ENCODE measurements at regions not wholly inside any gene's neighbourhood (a gene's known extent, or its start where the extent isn't known, plus 50 kb on each side); places are given as distances from the start of the nearest gene placed in this dataset.

DNA sequence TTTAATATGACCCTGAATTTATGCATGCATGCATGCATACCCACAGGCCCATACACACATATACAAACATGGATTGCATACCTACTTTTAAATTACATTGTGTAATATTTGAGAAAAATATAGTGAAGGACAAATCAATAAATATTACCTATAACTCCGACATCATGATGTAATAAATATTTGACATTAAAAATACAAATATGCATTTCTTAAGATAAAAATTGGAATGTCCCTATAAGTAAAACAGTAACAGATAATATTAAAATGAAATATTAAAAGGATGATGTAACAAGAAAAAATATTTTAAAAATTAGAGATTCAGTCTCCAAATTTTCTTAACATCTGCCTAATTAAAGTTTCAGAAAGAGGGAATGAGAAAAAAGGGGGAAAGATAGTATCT lies 433.0 kb downstream of the MDFIC start:
- H3K27me3 ChIP-seq, result no peaks in the 10 kb centered on the region
- no peaks in the 10 kb centered on the region for H3K9me3 ChIP-seq
- no peak for DNase-seq
- H3K27ac ChIP-seq, result no peak overlapping the region
- H3K4me3 ChIP-seq, result no peak overlapping the region
- intact Hi-C loops (cut with DNase I), result no loop called here
- no peak for TF ChIP-seq POLR2A (IDR thresholded peaks at IDR 0.05)
- TF ChIP-seq CTCF (IDR thresholded peaks at IDR 0.05), result no peak
- no peaks in the 10 kb centered on the region for H3K36me3 ChIP-seq
- H3K4me1 ChIP-seq, result no peaks in the 10 kb centered on the region
- 90 to 93% methylated on average over 1 of the region's 1 CpG for WGBS, 2 donors

DNA sequence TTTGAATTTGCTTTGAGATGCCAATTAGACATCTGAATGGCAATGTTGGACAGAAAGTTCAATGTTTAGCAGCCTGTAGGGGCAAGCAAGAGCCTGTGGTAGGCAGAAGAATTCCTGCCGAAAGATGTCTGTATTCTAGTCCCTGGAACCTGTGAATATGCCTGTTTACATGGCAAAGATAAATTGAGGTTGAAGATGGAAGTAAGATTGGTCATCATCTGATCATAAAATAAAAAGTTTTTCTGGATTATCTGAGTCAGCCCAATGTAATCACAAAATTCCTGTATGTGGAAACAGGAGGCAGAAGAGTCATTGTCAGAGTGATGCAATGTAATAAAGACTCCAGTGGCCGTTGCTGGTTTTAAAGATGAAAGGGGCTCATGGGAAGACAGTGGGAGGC lies 430.5 kb downstream of the MDFIC start:
- H3K9me3 ChIP-seq, result no peaks in the 10 kb centered on the region
- H3K27ac ChIP-seq, result no peak overlapping the region
- H3K4me1 ChIP-seq, result no peaks in the 10 kb centered on the region
- no peaks in the 10 kb centered on the region for H3K27me3 ChIP-seq
- no peak overlapping the region for H3K4me3 ChIP-seq
- no peak for TF ChIP-seq POLR2A (IDR thresholded peaks at IDR 0.05)
- no peak for TF ChIP-seq CTCF (IDR thresholded peaks at IDR 0.05)
- 40 to 42% methylated on average over 2 of the region's 2 CpGs for WGBS, 2 donors
- intact Hi-C loops (cut with DNase I), result no loop called here
- DNase-seq, result no peak
- H3K36me3 ChIP-seq, result no peaks in the 10 kb centered on the region

DNA sequence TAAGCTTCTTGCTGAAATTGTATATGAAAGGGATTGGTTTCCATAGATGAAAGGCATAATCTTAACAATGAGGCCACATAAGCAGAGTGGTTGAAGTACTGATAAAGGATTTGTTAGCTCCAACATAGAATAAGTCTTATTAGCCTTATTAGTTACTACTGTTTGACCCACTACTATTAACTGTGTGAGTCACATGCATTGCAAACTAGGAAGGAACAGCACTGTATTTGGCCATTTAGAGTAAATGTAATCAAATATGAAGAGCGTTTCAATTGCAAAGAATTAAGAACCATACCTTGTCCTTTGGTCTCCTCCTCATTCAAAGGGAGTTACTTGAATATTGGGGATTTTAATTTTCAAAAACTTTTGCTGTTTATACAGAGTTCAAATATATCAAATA lies 428.9 kb downstream of the MDFIC start:
- no peaks in the 10 kb centered on the region for H3K4me1 ChIP-seq
- WGBS, 2 donors, result 91 to 96% methylated on average over 1 of the region's 1 CpG
- H3K36me3 ChIP-seq, result no peaks in the 10 kb centered on the region
- no peak for DNase-seq
- no peaks in the 10 kb centered on the region for H3K9me3 ChIP-seq
- H3K4me3 ChIP-seq, result no peak overlapping the region
- no peaks in the 10 kb centered on the region for H3K27me3 ChIP-seq
- TF ChIP-seq CTCF (IDR thresholded peaks at IDR 0.05), result no peak
- TF ChIP-seq POLR2A (IDR thresholded peaks at IDR 0.05), result no peak
- no peak overlapping the region for H3K27ac ChIP-seq
- intact Hi-C loops (cut with DNase I), result no loop called here

GRCh38 chr7:115349635-115350034 lies 427.7 kb downstream of the MDFIC start:
- H3K4me3 ChIP-seq, result no peak overlapping the region
- no peaks in the 10 kb centered on the region for H3K27me3 ChIP-seq
- H3K9me3 ChIP-seq, result no peaks in the 10 kb centered on the region
- intact Hi-C loops (cut with DNase I), result no loop called here
- TF ChIP-seq POLR2A (IDR thresholded peaks at IDR 0.05) (no peak), CTCF (IDR thresholded peaks at IDR 0.05) (no peak)
- H3K27ac ChIP-seq, result no peak overlapping the region
- DNase-seq, result no peak
- H3K36me3 ChIP-seq, result no peaks in the 10 kb centered on the region
- WGBS, 2 donors, result 40 to 60% methylated on average over 1 of the region's 1 CpG
- H3K4me1 ChIP-seq, result no peaks in the 10 kb centered on the region

DNA sequence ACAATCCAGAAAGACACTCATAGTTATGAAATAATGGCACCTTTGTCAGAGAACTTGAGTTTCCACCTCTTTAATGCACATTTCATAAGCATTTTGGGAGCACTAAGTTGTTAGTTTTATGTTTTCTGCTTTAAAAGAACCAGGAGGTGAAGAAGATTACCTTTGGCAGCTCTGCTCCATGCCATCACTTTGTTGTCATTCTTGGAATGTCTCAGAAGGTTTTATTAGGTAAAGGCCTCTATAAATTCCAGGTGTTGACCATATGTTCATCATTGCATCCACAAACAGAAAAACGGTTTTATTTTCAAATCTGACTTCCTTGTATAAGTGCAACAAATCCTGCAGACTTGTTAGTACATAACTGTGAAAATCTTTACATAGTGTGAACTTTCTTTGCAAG lies 424.8 kb downstream of the MDFIC start:
- Histone ChIP-seq H3K27ac (no peak overlapping the region), H3K4me1 (no peaks in the 10 kb centered on the region), H3K4me3 (no peak overlapping the region), H3K36me3 (no peaks in the 10 kb centered on the region), H3K27me3 (no peaks in the 10 kb centered on the region), H3K9me3 (no peaks in the 10 kb centered on the region)
- WGBS, 2 donors, result 27 to 38% methylated on average over 1 of the region's 1 CpG
- TF ChIP-seq CTCF (IDR thresholded peaks at IDR 0.05) (no peak), POLR2A (IDR thresholded peaks at IDR 0.05) (no peak)
- intact Hi-C loops (cut with DNase I), result no loop called here
- no peak for DNase-seq

Measured in esophagus squamous epithelium (tissue), 5 donors.